WTC11 (cell line): ENCODE measurements at regions not wholly inside any gene's neighbourhood (a gene's known extent, or its start where the extent isn't known, plus 50 kb on each side); places are given as distances from the start of the nearest gene placed in this dataset.

ENCODE experiments used
- ATAC-seq: fragments of 200-7000 bp; cut with Tn5 transposase; 2 replicates; pipeline ENCODE4 v1.10.0; 2021; ENCODE audit warnings: mild to moderate bottlenecking, moderate library complexity
- CTCF ChIA-PET: fragments of 300-600 bp; sonication (Branson Sonifier 250); formaldehyde crosslinking; loops from one replicate; lab custom pipeline; 2021; ENCODE audit warnings: antibody characterized with exemption; lab: Charles Lee
- POLR2A ChIA-PET: fragments of 350-600 bp; sonication (Branson Sonifier 250); formaldehyde crosslinking; loops from one replicate; lab custom pipeline; 2021; ENCODE audit warnings: antibody characterized with exemption; lab: Charles Lee
- DNase-seq: peaks from one replicate; pipeline ENCODE4 v3.0.0; 2021; ENCODE audit warnings: low spot score
- H3K27ac Mint-ChIP-seq: 2 replicates; pipeline ENCODE4 v1.8.0; 2021; ENCODE audit warnings: mixed read lengths
- H3K27me3 Mint-ChIP-seq: 2 replicates; pipeline ENCODE4 v1.8.0; 2021; ENCODE audit warnings: low read depth, mild to moderate bottlenecking, moderate library complexity, mixed read lengths
- H3K36me3 Mint-ChIP-seq: 2 replicates; pipeline ENCODE4 v1.8.0; 2021; ENCODE audit warnings: mixed read lengths
- H3K4me1 Mint-ChIP-seq: 2 replicates; pipeline ENCODE4 v1.8.0; 2022; ENCODE audit warnings: mixed read lengths
- H3K4me3 Mint-ChIP-seq: 2 replicates; pipeline ENCODE4 v1.8.0; 2021; ENCODE audit warnings: mild to moderate bottlenecking, moderate library complexity, mixed read lengths
- H3K9me3 Mint-ChIP-seq: 2 replicates; pipeline ENCODE4 v1.8.0; 2021; ENCODE audit warnings: mixed read lengths
- ATF1 ChIP-seq: sonication (generic); formaldehyde crosslinking; IDR thresholded peaks from 2 replicates; pipeline ENCODE4 v1.8.1; 2023; ENCODE audit warnings: mild to moderate bottlenecking, moderate library complexity, missing genetic modification reagents
- CREB1 ChIP-seq: sonication (generic); formaldehyde crosslinking; IDR thresholded peaks from 2 replicates; pipeline ENCODE4 v1.8.0; 2023; ENCODE audit warnings: mild to moderate bottlenecking, missing genetic modification reagents
- CREM ChIP-seq: sonication (generic); formaldehyde crosslinking; IDR thresholded peaks from 2 replicates; pipeline ENCODE4 v1.8.1; 2022; ENCODE audit warnings: mild to moderate bottlenecking, missing genetic modification reagents, moderate library complexity
- ELF4 ChIP-seq: sonication (generic); formaldehyde crosslinking; IDR thresholded peaks from 2 replicates; pipeline ENCODE4 v1.8.1; 2022; ENCODE audit warnings: low read depth, mild to moderate bottlenecking, moderate library complexity, missing genetic modification reagents
- GABPB1 ChIP-seq: sonication (generic); formaldehyde crosslinking; IDR thresholded peaks from 2 replicates; pipeline ENCODE4 v1.8.1; 2023; ENCODE audit warnings: mild to moderate bottlenecking, missing genetic modification reagents
- KAT7 ChIP-seq: sonication (generic); formaldehyde crosslinking; IDR thresholded peaks from 2 replicates; pipeline ENCODE4 v1.8.1; 2023; ENCODE audit warnings: missing genetic modification reagents, mild to moderate bottlenecking, borderline replicate concordance
- NR2C2 ChIP-seq: sonication (generic); formaldehyde crosslinking; IDR thresholded peaks from 2 replicates; pipeline ENCODE4 v1.8.0; 2022; ENCODE audit warnings: mild to moderate bottlenecking, missing genetic modification reagents
- OVOL2 ChIP-seq: fragments of 250-450 bp; sonication (Bioruptor Pico); IDR thresholded peaks from 2 replicates; pipeline ENCODE4 v1.9.0; 2021; ENCODE audit warnings: mild to moderate bottlenecking, borderline replicate concordance
- SOX15 ChIP-seq: fragments of 250-450 bp; sonication (Bioruptor Pico); IDR thresholded peaks from 2 replicates; pipeline ENCODE4 v1.9.0; 2021; ENCODE audit warnings: mild to moderate bottlenecking
- TCF7 ChIP-seq: sonication (generic); formaldehyde crosslinking; IDR thresholded peaks from 2 replicates; pipeline ENCODE4 v1.8.0; 2022; ENCODE audit warnings: mild to moderate bottlenecking, low read depth, missing genetic modification reagents, moderate library complexity
- TP53 ChIP-seq: sonication (generic); formaldehyde crosslinking; IDR thresholded peaks from 2 replicates; pipeline ENCODE4 v1.8.1; 2023; ENCODE audit warnings: mild to moderate bottlenecking, missing genetic modification reagents
- ZBTB21 ChIP-seq: sonication (generic); formaldehyde crosslinking; IDR thresholded peaks from 2 replicates; pipeline ENCODE4 v1.8.1; 2023; ENCODE audit warnings: mild to moderate bottlenecking, missing genetic modification reagents, borderline replicate concordance
- ZNF317 ChIP-seq: sonication (generic); formaldehyde crosslinking; IDR thresholded peaks from 2 replicates; pipeline ENCODE4 v1.8.1; 2023; ENCODE audit warnings: low read depth, mild to moderate bottlenecking, moderate library complexity, missing genetic modification reagents, borderline replicate concordance
- ZNF416 ChIP-seq: fragments of 250-450 bp; sonication (Bioruptor Pico); IDR thresholded peaks from 2 replicates; pipeline ENCODE4 v1.9.0; 2021; ENCODE audit warnings: mild to moderate bottlenecking, inconsistent platforms
- ZNF423 ChIP-seq: fragments of 250-450 bp; sonication (Bioruptor Pico); IDR thresholded peaks from 2 replicates; pipeline ENCODE4 v2.1.2; 2022; ENCODE audit warnings: mild to moderate bottlenecking, moderate library complexity
- ZNF671 ChIP-seq: fragments of 250-450 bp; sonication (Bioruptor Pico); IDR thresholded peaks from 2 replicates; pipeline ENCODE4 v1.8.0; 2021; ENCODE audit warnings: mild to moderate bottlenecking
- TF ChIP-seq, protein P1 (sequence below): sonication (generic); formaldehyde crosslinking; IDR thresholded peaks from 2 replicates; pipeline ENCODE4 v1.8.0; 2022; ENCODE audit warnings: missing genetic modification reagents
- TF ChIP-seq, protein P2 (sequence below): sonication (generic); formaldehyde crosslinking; IDR thresholded peaks from 2 replicates; pipeline ENCODE4 v1.8.1; 2022; ENCODE audit warnings: missing genetic modification reagents, borderline replicate concordance
- TF ChIP-seq, protein P3 (sequence below): sonication (generic); formaldehyde crosslinking; IDR thresholded peaks from 2 replicates; pipeline ENCODE4 v1.8.1; 2023; ENCODE audit warnings: mild to moderate bottlenecking, missing genetic modification reagents
- TF ChIP-seq, protein P4 (sequence below): fragments of 250-450 bp; sonication (Bioruptor Pico); IDR thresholded peaks from 2 replicates; pipeline ENCODE4 v2.1.2; 2022; ENCODE audit warnings: mild to moderate bottlenecking, moderate library complexity
- TF ChIP-seq, protein P5 (sequence below): sonication (generic); formaldehyde crosslinking; IDR thresholded peaks from 2 replicates; pipeline ENCODE4 v1.8.0; 2022; ENCODE audit warnings: mild to moderate bottlenecking, missing genetic modification reagents
- TF ChIP-seq, protein P6 (sequence below): fragments of 250-450 bp; sonication (Bioruptor Pico); IDR thresholded peaks from 2 replicates; pipeline ENCODE4 v1.9.0; 2021; ENCODE audit warnings: mild to moderate bottlenecking, borderline replicate concordance

DNA sequence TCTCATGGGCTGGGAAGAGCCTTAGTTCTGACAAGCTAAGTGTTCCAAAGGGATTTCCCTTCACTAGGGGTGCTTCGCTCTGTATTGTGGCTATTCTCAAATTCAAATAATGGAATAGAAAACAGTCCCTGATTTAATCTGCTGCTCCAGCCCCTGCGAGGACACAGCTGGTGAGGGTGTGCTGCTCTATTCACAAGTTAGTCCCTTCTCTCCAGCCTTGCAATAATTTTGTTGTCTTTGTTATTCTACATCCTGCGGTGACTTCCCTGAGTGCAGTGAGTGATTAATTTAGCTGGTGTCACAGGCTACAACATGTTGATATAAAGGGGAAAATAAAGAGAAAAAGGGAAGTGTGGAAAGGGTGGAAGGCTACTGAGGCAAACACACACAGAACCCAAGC is 180.5 kb upstream of the VEPH1 start (continued):
- TF ChIP-seq, protein P1, sequence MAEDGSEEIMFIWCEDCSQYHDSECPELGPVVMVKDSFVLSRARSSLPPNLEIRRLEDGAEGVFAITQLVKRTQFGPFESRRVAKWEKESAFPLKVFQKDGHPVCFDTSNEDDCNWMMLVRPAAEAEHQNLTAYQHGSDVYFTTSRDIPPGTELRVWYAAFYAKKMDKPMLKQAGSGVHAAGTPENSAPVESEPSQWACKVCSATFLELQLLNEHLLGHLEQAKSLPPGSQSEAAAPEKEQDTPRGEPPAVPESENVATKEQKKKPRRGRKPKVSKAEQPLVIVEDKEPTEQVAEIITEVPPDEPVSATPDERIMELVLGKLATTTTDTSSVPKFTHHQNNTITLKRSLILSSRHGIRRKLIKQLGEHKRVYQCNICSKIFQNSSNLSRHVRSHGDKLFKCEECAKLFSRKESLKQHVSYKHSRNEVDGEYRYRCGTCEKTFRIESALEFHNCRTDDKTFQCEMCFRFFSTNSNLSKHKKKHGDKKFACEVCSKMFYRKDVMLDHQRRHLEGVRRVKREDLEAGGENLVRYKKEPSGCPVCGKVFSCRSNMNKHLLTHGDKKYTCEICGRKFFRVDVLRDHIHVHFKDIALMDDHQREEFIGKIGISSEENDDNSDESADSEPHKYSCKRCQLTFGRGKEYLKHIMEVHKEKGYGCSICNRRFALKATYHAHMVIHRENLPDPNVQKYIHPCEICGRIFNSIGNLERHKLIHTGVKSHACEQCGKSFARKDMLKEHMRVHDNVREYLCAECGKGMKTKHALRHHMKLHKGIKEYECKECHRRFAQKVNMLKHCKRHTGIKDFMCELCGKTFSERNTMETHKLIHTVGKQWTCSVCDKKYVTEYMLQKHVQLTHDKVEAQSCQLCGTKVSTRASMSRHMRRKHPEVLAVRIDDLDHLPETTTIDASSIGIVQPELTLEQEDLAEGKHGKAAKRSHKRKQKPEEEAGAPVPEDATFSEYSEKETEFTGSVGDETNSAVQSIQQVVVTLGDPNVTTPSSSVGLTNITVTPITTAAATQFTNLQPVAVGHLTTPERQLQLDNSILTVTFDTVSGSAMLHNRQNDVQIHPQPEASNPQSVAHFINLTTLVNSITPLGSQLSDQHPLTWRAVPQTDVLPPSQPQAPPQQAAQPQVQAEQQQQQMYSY (CRISPR knock-in tag), result no peak
- TF ChIP-seq ELF4 (CRISPR knock-in tag), result no peak
- no peak for TF ChIP-seq ZNF671 (CRISPR knock-in tag)
- TF ChIP-seq, all 79 proteins: peak for 0

DNA sequence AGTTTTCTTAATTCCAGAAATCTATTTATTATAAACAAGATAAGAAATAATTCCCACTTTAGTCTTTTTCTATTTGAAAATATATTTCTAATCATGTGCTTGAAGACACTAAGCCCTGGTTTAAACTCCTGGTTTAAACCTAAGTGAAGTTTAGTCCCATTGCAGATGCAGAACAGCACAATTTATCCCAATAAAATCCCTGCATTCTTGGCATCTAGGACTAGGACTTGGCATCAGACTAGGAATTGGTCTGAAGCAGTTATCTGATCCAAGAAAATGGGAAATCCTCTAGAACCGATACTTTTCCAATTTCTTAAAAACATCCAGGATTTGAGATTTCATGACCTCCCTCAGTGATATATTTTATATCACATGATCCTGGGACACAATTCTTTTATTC is 168.8 kb upstream of the VEPH1 start:
- 0 out of 2 replicates have a peak, but pooled peaks cover 8% of the 10 kb centered on the region for H3K9me3 Mint-ChIP-seq
- no peak overlapping the region for H3K4me3 Mint-ChIP-seq
- H3K36me3 Mint-ChIP-seq, result no peaks in the 10 kb centered on the region
- TF ChIP-seq KAT7 (CRISPR knock-in tag) (no peak), CREB1 (CRISPR knock-in tag) (no peak), CREM (CRISPR knock-in tag) (no peak), TP53 (CRISPR knock-in tag) (no peak), ZNF317 (CRISPR knock-in tag) (no peak), SOX15 (no peak), ATF1 (CRISPR knock-in tag) (no peak), GABPB1 (CRISPR knock-in tag) (no peak)
- TF ChIP-seq, protein P2, sequence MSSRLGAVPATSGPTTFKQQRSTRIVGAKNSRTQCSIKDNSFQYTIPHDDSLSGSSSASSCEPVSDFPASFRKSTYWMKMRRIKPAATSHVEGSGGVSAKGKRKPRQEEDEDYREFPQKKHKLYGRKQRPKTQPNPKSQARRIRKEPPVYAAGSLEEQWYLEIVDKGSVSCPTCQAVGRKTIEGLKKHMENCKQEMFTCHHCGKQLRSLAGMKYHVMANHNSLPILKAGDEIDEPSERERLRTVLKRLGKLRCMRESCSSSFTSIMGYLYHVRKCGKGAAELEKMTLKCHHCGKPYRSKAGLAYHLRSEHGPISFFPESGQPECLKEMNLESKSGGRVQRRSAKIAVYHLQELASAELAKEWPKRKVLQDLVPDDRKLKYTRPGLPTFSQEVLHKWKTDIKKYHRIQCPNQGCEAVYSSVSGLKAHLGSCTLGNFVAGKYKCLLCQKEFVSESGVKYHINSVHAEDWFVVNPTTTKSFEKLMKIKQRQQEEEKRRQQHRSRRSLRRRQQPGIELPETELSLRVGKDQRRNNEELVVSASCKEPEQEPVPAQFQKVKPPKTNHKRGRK (CRISPR knock-in tag), result no peak
- TF ChIP-seq, protein P3, sequence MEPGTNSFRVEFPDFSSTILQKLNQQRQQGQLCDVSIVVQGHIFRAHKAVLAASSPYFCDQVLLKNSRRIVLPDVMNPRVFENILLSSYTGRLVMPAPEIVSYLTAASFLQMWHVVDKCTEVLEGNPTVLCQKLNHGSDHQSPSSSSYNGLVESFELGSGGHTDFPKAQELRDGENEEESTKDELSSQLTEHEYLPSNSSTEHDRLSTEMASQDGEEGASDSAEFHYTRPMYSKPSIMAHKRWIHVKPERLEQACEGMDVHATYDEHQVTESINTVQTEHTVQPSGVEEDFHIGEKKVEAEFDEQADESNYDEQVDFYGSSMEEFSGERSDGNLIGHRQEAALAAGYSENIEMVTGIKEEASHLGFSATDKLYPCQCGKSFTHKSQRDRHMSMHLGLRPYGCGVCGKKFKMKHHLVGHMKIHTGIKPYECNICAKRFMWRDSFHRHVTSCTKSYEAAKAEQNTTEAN, result no peak
- TF ChIP-seq, protein P4, sequence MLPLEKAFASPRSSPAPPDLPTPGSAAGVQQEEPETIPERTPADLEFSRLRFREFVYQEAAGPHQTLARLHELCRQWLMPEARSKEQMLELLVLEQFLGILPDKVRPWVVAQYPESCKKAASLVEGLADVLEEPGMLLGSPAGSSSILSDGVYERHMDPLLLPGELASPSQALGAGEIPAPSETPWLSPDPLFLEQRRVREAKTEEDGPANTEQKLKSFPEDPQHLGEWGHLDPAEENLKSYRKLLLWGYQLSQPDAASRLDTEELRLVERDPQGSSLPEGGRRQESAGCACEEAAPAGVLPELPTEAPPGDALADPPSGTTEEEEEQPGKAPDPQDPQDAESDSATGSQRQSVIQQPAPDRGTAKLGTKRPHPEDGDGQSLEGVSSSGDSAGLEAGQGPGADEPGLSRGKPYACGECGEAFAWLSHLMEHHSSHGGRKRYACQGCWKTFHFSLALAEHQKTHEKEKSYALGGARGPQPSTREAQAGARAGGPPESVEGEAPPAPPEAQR, result no peak
- DNase-seq (no peak), ATAC-seq (no peak)
- POLR2A ChIA-PET, result no interaction called here
- 0 out of 2 replicates have a peak, but pooled peaks cover 3% of the 10 kb centered on the region for H3K4me1 Mint-ChIP-seq
- H3K27ac Mint-ChIP-seq, result no peak overlapping the region
- CTCF ChIA-PET, result no interaction called here
- no peaks in the 10 kb centered on the region for H3K27me3 Mint-ChIP-seq

DNA sequence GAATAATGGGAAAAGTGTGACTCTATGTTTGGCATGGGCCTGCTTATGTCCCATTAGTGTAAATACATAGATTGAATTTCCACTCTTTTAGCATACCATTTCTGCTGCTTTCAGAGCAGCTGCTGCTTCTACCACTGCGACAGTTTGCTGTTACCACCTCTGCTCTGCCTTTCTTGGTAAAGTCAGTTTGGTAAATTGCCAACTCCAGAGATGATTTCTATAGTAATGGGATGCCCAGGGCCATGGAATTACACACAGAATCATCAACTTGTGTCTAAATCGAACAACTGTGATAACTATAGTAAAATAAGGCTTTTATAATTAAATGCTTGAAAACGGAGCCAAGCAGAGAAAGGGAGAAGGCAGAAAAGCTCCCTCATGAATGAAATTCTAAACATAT is 168.4 kb upstream of the VEPH1 start:
- H3K4me3 Mint-ChIP-seq, result no peak overlapping the region
- no peaks in the 10 kb centered on the region for H3K36me3 Mint-ChIP-seq
- CTCF ChIA-PET, result no interaction called here
- DNase-seq, result no peak
- no peak overlapping the region for H3K27ac Mint-ChIP-seq
- ATAC-seq, result no peak
- 0 out of 2 replicates have a peak, but pooled peaks cover 8% of the 10 kb centered on the region for H3K9me3 Mint-ChIP-seq
- 0 out of 2 replicates have a peak, but pooled peaks cover 3% of the 10 kb centered on the region for H3K4me1 Mint-ChIP-seq
- POLR2A ChIA-PET, result no interaction called here
- H3K27me3 Mint-ChIP-seq, result no peaks in the 10 kb centered on the region
- no peak for TF ChIP-seq TCF7
- TF ChIP-seq, protein P5, sequence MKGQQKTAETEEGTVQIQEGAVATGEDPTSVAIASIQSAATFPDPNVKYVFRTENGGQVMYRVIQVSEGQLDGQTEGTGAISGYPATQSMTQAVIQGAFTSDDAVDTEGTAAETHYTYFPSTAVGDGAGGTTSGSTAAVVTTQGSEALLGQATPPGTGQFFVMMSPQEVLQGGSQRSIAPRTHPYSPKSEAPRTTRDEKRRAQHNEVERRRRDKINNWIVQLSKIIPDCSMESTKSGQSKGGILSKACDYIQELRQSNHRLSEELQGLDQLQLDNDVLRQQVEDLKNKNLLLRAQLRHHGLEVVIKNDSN (CRISPR knock-in tag), result no peak
- no peak for TF ChIP-seq ZNF423 (CRISPR knock-in tag)
- TF ChIP-seq ZBTB21 (CRISPR knock-in tag), result no peak
- no peak for TF ChIP-seq OVOL2 (CRISPR knock-in tag)
- TF ChIP-seq ZNF671 (CRISPR knock-in tag), result no peak
- no peak for TF ChIP-seq NR2C2
- TF ChIP-seq, protein P6, sequence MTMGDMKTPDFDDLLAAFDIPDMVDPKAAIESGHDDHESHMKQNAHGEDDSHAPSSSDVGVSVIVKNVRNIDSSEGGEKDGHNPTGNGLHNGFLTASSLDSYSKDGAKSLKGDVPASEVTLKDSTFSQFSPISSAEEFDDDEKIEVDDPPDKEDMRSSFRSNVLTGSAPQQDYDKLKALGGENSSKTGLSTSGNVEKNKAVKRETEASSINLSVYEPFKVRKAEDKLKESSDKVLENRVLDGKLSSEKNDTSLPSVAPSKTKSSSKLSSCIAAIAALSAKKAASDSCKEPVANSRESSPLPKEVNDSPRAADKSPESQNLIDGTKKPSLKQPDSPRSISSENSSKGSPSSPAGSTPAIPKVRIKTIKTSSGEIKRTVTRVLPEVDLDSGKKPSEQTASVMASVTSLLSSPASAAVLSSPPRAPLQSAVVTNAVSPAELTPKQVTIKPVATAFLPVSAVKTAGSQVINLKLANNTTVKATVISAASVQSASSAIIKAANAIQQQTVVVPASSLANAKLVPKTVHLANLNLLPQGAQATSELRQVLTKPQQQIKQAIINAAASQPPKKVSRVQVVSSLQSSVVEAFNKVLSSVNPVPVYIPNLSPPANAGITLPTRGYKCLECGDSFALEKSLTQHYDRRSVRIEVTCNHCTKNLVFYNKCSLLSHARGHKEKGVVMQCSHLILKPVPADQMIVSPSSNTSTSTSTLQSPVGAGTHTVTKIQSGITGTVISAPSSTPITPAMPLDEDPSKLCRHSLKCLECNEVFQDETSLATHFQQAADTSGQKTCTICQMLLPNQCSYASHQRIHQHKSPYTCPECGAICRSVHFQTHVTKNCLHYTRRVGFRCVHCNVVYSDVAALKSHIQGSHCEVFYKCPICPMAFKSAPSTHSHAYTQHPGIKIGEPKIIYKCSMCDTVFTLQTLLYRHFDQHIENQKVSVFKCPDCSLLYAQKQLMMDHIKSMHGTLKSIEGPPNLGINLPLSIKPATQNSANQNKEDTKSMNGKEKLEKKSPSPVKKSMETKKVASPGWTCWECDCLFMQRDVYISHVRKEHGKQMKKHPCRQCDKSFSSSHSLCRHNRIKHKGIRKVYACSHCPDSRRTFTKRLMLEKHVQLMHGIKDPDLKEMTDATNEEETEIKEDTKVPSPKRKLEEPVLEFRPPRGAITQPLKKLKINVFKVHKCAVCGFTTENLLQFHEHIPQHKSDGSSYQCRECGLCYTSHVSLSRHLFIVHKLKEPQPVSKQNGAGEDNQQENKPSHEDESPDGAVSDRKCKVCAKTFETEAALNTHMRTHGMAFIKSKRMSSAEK (CRISPR knock-in tag), result no peak
- no peak for TF ChIP-seq CREB1 (CRISPR knock-in tag)
- no peak for TF ChIP-seq ELF4 (CRISPR knock-in tag)
- TF ChIP-seq CREM (CRISPR knock-in tag), result no peak
- TF ChIP-seq ZNF416, result no peak
